CD4-positive, alpha-beta T cell treated with Interleukin-12 subunit alpha and Interleukin-12 subunit beta, for 1 hour (primary cell): ENCODE measurements at regions not wholly inside any gene's neighbourhood (a gene's known extent, or its start where the extent isn't known, plus 50 kb on each side); places are given as distances from the start of the nearest gene placed in this dataset.
"Not testable (repeated sequence)": the region's sequence is repeated elsewhere in the genome, so short reads cannot be mapped to it uniquely, and the experiment has no call there.

Experiments
- DNase-seq: peaks from one replicate; pipeline ENCODE4 v3.0.0-alpha.2; 2020

DNA sequence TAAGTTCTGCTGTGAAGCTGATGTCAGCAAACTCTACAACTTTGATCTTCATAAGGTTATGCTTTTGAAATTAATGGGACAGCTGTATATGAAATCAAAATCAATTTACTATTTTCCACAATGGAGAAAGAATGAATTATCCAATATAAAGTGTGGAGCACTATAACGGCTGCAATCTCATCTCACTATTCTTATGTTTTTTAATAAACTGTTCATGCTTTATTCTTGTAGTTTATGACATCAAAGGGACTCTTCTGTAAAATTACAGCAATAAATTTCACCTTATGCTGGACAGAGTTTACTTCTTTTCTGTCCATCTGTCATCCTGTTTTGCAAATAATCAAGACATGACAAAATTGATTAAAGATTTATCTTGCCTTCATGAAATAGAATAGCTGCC, 192.5 kb downstream of the TECRL start:
- no peak for DNase-seq

GRCh38 chr4:64205376-64205775, 203.9 kb downstream of the TECRL start:
- DNase-seq = no peak

- no peak for DNase-seq
Observed at GRCh38 chr4:64200001-64200555, 209.2 kb downstream of the TECRL start.

GRCh38 chr4:64195582-64195981, 213.7 kb downstream of the TECRL start:
- no peak for DNase-seq

- DNase-seq = no peak
Observed at GRCh38 chr4:64192731-64193412, 216.4 kb downstream of the TECRL start.

DNA sequence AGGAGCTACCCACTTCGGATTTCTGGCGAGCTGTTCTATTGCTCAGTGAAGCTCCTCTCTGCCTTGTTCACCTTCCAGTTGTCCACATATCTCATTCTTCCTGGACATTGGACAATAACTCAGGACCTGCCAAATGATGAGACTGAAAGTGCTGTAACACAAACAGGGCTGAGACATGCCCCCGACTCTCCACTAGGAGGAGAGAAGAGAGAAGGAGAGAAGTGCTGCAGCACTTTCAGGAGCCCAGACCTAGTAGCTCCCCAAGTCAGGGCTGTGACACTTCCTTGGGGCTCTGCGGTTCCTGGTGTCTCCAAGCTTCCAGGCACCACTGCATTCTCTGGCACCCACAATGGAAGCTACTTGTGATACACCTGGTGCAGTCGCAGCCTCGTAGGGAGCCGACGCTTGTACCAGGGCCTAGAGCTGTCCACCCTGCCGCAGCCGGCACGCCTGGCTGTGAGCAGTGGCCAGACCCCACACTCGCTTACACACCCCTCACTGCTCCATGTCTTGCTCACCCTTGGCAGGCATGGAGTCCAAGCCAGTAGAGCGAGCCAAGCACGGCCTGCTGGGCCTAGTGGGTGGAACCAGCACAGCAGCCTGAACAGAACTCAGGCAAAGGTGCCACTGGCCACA, 234.9 kb downstream of the TECRL start:
- no peak for DNase-seq

DNA sequence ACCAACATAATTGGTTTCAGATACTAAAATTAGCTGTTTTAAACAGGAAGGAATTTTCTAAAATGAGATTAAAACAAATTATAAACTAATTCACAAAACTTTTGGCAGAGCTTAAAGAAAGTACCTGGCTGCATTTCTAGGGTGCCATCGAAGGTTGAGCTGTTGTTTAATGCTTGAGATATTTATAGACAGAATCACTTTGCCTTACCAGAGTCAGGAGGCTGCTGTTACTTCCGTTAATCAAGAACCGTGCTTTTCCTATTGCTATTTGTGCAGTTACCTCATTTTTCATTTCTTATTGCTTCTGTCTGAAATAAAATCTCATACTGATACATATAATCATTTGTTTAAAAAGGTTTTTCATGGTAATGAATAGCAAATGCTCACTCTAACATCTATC, 242.9 kb downstream of the TECRL start:
- no peak for DNase-seq

DNA sequence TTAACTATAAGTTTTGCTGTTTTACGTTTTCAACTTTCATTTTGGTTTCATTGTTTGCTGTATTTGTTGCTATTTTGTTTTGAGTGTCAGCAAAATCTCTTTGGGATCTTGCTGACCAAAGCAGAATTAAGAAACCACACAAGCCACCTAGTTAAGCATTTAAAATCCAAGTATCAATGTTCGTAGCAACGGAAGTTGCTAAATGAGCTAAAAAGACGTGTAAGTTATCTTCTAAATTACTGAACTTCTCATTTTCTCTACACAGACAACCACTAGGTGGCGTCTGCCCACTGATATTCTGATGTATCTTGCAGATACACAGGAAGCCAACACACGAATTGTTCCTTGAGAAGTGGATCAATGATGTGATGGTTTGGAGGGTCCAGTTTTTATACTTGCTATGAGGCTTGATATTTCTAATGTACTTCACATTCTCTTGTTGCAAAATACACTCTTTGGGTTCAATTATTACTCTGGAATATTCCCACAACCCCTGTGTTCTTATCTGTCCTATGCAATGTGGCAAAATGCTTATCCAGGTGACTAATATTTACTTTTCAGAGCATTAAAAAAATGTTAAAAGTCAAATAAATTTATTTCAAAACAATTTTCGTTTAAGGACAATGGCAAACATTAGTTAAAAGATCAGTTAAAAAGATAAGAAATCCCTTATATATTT, 250.5 kb downstream of the TECRL start:
- peak; percentile 27 for DNase-seq

GRCh38 chr4:64157397-64157796, 251.9 kb downstream of the TECRL start:
- no peak for DNase-seq

GRCh38 chr4:64156253-64156652, 253.0 kb downstream of the TECRL start:
- no peak for DNase-seq

DNA sequence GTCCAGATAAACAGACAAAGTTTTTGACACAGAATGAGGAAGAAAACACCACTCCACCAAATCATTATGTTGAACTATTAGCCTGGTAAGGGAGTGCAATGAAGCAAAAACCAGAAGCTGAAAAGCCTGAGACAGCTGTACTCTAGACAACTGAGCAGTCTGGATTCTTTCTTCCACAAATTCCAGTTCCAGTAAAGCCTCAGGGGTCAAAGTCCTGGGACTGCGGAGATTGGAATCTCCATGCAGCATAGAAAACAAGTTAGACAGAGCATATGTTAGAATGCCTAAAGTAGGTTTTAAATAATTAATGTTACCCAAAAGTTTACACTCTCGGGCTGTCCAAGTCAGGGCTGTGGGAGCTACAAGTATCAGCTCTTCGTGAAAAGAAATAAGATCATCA, 263.2 kb downstream of the TECRL start:
- no peak for DNase-seq

GRCh38 chr4:64144994-64145393, 264.3 kb downstream of the TECRL start:
- DNase-seq = no peak

GRCh38 chr4:64130907-64131306, 278.3 kb downstream of the TECRL start:
- DNase-seq = no peak

DNA sequence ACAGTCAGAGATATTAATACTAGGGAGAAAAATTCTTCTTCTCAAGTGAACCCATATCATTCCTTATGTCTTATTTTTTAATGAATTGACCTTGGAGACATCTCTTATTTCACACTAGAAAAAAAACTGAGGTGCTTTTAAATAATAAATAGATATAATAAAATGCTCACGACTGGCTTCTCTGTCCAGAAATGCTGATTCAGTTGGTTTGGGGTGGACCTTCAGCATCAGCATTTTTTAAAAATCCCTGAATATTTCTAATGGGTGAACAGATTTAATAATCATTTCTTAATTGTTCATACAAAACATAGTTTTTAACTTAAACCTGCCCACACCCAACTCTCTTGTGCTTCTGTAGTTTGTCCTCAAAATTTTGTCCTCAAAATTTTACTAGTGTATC, 283.9 kb downstream of the TECRL start:
- DNase-seq = no peak

DNA sequence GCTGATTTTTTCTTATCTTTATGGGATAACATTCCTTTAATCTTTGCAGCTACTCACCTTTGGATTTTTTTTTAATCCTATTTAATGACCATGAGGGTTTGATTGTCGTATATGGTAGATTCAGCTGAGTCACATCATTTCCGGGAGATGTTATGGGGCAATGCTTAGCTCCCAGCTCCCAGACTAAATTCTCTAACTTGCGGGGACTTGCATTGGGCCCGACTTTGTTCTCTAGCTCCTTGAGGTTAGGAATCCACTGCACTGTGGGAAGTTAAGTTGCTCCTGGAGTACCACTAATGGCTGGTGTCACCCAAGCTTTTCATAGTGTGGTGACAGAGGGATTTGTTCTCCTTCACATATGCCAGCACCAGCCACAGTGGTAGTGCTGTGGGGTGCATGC, 287.4 kb downstream of the TECRL start:
- no peak for DNase-seq

DNA sequence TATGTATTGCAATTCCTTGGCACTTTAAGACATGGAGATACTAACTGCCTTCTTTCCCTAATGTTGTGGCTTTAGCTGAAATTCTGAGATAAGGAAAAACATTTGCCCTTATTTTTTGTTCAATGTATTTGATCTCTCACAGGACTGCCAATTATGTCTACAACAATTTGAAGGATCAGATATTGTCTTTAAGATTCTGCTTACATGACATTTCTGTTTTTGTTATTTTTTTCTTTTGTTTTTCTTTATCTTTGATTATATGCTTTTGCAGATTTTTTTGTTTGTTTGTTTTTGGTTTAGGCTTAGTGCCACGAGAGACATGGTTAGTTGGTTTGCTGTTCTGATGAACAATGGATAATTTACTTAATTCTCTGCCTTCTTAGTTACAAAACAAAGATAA, 303.3 kb downstream of the TECRL start:
- no peak for DNase-seq

DNA sequence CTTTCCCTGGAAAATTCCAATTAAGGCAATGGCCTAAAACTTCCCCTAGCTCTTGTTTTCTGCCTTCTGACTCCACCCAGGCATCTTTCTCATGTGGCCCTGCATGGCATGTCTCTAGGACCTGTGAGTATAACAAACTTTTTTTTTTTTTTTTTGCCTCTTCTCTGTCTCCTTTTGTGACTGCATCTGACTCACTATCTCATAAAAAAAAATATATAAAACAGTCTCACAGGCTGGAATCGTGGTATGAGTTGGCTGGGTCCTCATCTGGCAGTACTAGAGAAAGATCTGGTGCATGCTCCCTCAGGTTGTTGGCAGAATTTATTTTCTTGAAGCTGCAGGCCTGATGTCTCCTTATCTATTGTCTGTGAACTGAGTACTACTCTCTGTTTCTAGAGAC, 313.9 kb downstream of the TECRL start:
- DNase-seq = no peak

GRCh38 chr4:64079316-64079715, 329.9 kb downstream of the TECRL start:
- DNase-seq = no peak

- DNase-seq = no peak
Observed at GRCh38 chr4:64068096-64068495, 341.2 kb downstream of the TECRL start.

DNA sequence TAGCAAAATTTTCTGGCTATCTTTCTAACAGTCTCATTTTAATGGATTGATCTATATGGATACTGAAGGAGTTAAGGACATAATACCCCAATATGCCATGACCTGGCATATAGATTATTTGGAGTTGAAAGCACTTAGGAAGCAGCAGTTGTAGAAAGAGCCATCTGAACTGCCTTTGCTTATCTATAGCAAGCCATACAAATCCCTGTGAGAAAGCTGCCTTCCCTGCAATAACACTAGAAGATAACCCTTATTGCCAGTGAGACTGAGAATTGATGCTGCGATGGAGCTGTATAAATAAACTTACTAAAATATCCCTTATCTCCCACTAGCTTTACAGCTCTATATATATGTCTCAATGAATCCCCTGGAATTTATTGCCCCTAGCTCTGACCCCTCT, 346.3 kb downstream of the TECRL start:
- DNase-seq = no peak

DNA sequence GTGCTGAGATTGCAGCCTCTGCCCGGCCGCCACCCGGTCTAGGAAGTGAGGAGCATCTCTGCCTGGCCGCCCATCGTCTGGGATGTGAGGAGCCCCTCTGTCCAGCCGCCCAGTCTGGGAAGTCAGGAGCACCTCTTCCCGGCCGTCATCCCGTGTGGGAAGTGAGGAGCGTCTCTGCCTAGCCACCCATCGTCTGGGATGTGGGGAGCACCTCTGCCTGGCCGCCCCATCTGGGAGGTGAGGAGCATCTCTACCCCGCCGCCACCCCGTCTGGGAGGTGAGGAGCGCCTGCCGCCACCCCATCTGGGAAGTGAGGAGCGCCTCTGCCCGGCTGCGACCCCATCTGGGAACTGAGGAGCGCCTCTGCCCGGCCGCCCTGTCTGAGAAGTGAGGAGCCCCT, 372.2 kb downstream of the TECRL start:
- DNase-seq = not testable (repeated sequence)

DNA sequence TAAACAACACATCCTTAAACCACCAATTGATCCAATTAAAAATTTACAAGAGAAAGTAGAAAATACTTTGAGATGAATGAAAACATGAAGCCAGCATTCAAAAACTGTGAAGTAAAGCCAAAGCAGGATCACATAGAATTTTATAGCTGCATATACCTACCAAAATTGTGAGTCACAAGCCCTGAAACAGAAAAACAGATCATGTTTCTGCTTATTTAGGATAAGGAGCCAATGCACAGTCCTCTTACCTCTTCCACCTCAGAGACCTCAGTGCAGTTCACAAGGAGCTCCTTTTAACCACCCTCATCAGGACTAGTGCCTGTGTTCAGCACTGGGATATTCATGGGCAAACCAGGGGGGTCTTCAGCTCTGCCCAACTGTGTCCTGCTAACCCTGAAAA, 386.7 kb downstream of the TECRL start:
- DNase-seq = no peak

- no peak for DNase-seq
Observed at GRCh38 chr4:64016893-64017292, 392.4 kb downstream of the TECRL start.

DNA sequence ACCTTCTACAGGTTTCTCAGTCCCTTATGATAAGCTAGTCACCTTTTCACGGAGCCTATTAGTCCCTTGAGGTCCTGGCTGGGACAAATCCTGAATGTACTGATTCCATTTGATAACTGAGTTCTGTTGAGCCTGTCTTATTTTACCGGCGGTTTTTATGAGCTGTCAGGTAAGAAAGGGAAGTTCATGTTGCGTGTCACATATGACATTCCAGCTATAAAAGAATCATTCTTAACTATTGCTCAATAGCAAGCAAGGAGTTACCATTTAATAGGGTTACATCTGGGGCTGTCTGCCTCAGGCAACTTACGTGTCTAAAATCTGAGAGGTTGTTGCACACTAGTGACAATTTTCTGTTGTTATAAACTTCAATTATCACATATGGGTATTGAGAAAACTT, 394.6 kb downstream of the TECRL start:
- no peak for DNase-seq
